Prostate gland (tissue), 2 donors: ENCODE measurements at regions not wholly inside any gene's neighbourhood (a gene's known extent, or its start where the extent isn't known, plus 50 kb on each side); places are given as distances from the start of the nearest gene placed in this dataset.
"Not testable (repeated sequence)": the region's sequence is repeated elsewhere in the genome, so short reads cannot be mapped to it uniquely, and the experiment has no call there.

Experiments
- DNase-seq: peaks from one replicate; pipeline ENCODE4 v3.0.0-alpha.2; 2019; ENCODE audit warnings: low spot score
- H3K27ac ChIP-seq, 2 donors: fragments of 200-600 bp; sonication (generic); 2 replicates each; pipeline ENCODE4 v1.5.1; 2017 to 2019
- H3K27me3 ChIP-seq: fragments of 200-600 bp; sonication (generic); replicated peaks from 2 replicates; pipeline ENCODE4 v1.5.1; 2019; ENCODE audit not compliant: insufficient read depth
- H3K36me3 ChIP-seq, 2 donors: fragments of 200-600 bp; sonication (generic); 1 replicate in 1 of 2; 2 replicates in 1 of 2; pipeline versions ENCODE4 v1.5.1 to v1.8.1; 2017 to 2019
- H3K4me1 ChIP-seq: fragments of 200-600 bp; sonication (generic); replicated peaks from 2 replicates; pipeline ENCODE4 v1.5.1; 2019
- H3K4me3 ChIP-seq, 2 donors: fragments of 200-600 bp; sonication (generic); 2 replicates each; pipeline ENCODE4 v1.5.1; 2017 to 2019
- H3K9me3 ChIP-seq: fragments of 200-600 bp; sonication (generic); 2 replicates; pipeline ENCODE4 v1.5.1; 2017
- POLR2A ChIP-seq: fragments of 450-650 bp; IDR thresholded peaks from one replicate; pipeline ENCODE4 v1.6.1; 2016; ENCODE audit warnings: antibody characterized with exemption, mild to moderate bottlenecking
- POLR2AphosphoS5 ChIP-seq: sonication (generic); formaldehyde crosslinking; IDR thresholded peaks from one replicate; pipeline ENCODE4 v1.6.1; 2017; ENCODE audit warnings: antibody characterized with exemption
- WGBS: methylation state at CpG from one replicate; pipeline ENCODE4 v1.1.5; 2018; 5-methylcytosine and 5-hydroxymethylcytosine counted together
- intact Hi-C: fragments of 100-400 bp; cut with DNase I; formaldehyde crosslinking; loops from one replicate; pipeline ENCODE4 v1.14.2; 2022
- TF ChIP-seq, protein P1 (sequence below), 4 experiments: fragments of 200-600 bp in 2 of 4; fragments of 450-650 bp in 2 of 4; sonication (generic) in 2 of 4; IDR thresholded peaks; 1 replicate in 3 of 4; 2 replicates in 1 of 4; pipeline ENCODE4 v1.5.1; 2016 to 2019; ENCODE audit warnings: antibody characterized with exemption in 4 of 4, mild to moderate bottlenecking in 2 of 4, moderate library complexity in 2 of 4

DNA sequence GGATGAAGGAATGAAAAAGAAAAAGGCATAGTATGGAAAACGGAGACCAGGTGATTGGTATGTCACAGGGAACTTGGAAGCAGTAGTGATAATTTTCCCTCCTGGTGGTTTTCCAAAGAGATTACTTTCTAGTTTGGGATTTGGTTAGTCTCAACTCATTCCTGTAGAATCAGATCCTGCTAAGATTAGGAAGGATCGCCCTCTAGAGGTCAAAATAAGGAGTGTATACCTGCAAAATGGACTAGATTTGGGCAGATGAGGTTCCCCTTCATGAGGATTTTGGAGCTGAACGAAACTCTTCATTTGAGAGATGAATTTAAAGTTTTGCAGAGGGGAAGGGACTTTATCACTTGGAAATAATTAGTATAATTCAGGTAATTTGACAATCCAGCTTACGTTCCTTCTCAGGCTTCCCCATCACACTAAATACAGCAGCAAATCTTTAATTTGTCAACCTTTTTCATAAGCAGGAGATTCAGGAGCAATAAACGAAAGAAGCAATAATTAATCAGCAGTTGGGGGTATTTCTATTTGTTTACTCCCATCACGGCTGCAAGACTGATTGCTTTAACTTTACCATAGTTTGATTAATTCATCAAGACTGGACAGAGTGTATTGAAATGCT is 65.2 kb downstream of the CCDC195 start:
- no peak for TF ChIP-seq POLR2A
- TF ChIP-seq, protein P1, sequence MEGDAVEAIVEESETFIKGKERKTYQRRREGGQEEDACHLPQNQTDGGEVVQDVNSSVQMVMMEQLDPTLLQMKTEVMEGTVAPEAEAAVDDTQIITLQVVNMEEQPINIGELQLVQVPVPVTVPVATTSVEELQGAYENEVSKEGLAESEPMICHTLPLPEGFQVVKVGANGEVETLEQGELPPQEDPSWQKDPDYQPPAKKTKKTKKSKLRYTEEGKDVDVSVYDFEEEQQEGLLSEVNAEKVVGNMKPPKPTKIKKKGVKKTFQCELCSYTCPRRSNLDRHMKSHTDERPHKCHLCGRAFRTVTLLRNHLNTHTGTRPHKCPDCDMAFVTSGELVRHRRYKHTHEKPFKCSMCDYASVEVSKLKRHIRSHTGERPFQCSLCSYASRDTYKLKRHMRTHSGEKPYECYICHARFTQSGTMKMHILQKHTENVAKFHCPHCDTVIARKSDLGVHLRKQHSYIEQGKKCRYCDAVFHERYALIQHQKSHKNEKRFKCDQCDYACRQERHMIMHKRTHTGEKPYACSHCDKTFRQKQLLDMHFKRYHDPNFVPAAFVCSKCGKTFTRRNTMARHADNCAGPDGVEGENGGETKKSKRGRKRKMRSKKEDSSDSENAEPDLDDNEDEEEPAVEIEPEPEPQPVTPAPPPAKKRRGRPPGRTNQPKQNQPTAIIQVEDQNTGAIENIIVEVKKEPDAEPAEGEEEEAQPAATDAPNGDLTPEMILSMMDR (IDR thresholded peaks at IDR 0.05): peak; percentile 55 to 74 (median 68)
- no peak for TF ChIP-seq POLR2AphosphoS5
- no peaks in the 10 kb centered on the region for H3K27me3 ChIP-seq
- H3K27ac ChIP-seq: no peak overlapping the region
- H3K4me1 ChIP-seq: no peaks in the 10 kb centered on the region
- no peaks in the 10 kb centered on the region for H3K36me3 ChIP-seq
- peak; percentile 28 for DNase-seq
- WGBS: 18% methylated on average over 6 of the region's 6 CpGs
- intact Hi-C loops: loop anchor here (2.0 to 10.0 kb wide), 3 partner anchors 206 to 679 kb away; no protein-coding TSS in a partner anchor
- H3K4me3 ChIP-seq: no peak overlapping the region
- H3K9me3 ChIP-seq: no peaks in the 10 kb centered on the region

DNA sequence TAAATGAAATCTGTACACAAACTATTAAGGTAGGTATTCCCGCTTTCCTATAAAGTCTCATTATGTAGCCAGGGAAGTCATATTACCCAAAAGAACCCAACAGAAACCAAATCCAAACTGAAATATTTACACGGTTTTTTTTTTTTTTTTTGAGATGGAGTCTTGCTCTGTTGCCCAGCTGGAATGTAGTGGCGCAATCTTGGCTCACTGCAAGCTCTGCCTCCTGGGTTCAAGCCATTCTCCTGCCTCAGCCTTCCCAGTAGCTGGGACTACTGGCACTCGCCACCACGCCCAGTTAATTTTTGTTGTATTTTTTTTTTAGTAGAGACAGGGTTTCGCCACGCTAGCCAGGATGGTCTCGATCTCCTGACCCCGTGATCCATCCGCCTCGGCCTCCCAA is 62.5 kb upstream of the CUL3 start:
- H3K9me3 ChIP-seq, H3K27me3 ChIP-seq, H3K36me3 ChIP-seq, H3K4me3 ChIP-seq, H3K27ac ChIP-seq, H3K4me1 ChIP-seq, DNase-seq, intact Hi-C loops: not testable (repeated sequence)
- 92% methylated on average over 11 of the region's 11 CpGs for WGBS

DNA sequence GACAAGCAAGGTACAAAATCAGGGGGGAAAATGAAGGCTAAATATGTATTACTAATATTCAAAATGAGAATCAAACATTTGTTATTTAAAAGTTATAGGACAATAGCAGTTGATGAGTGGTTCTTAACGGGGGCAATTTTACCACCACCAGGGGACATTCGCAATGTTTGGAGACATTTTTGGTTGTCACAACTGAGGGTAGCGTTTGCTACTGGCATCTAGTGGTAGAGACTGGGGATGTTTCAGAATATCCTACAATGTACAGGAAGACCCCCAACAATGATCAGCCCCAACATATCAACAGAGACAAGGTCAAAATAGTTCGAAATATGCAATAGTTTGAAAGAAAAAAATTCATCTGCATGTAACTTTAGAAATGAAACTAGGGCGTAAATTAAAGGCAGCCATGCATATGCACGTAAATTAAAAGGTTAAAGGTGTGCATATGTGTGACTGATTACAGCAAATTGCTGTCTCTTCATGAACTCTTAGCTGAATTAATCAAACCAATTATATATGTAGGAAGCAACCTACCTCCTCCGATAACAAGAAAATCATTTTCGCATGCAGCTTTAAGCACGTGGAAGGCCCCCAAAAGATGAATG is 61.2 kb upstream of the CUL3 start:
- no peak overlapping the region for H3K27ac ChIP-seq
- H3K4me3 ChIP-seq: no peak overlapping the region
- intact Hi-C loops: no loop called here
- TF ChIP-seq POLR2A: no peak
- TF ChIP-seq, protein P1 (IDR thresholded peaks at IDR 0.05): peak in 2 of 4 experiments; percentile 16 to 42
- WGBS: 59% methylated on average over 9 of the region's 9 CpGs
- H3K9me3 ChIP-seq: no peaks in the 10 kb centered on the region
- H3K27me3 ChIP-seq: no peaks in the 10 kb centered on the region
- no peaks in the 10 kb centered on the region for H3K36me3 ChIP-seq
- DNase-seq: no peak
- H3K4me1 ChIP-seq: no peaks in the 10 kb centered on the region

DNA sequence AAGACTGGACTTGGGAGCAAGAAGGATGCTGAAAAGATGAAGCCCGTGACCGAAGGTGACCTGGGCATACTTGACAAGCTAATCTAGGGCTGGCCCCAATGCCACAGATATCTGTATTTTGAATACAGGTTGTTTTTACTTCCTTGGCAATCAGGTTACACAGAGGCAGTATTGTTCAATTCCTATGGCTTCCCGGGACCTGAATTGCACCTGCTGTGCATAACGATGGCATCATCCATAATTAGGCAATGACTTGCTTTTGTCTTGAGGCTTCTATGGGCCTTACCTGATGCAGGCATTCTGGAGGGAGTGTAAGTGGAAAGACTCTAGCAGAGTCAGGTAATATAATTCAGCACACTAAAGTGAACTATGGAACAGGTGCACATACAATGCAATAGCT is 60.6 kb upstream of the CUL3 start:
- Histone ChIP-seq H3K36me3 (no peaks in the 10 kb centered on the region), H3K4me1 (no peaks in the 10 kb centered on the region), H3K9me3 (no peaks in the 10 kb centered on the region), H3K27me3 (no peaks in the 10 kb centered on the region), H3K4me3 (no peak overlapping the region), H3K27ac (no peak overlapping the region)
- WGBS: 68% methylated on average over 4 of the region's 4 CpGs
- no peak for DNase-seq
- intact Hi-C loops: no loop called here
- TF ChIP-seq POLR2A: no peak
- TF ChIP-seq POLR2AphosphoS5: no peak
- TF ChIP-seq, protein P1 (IDR thresholded peaks at IDR 0.05): no peak

DNA sequence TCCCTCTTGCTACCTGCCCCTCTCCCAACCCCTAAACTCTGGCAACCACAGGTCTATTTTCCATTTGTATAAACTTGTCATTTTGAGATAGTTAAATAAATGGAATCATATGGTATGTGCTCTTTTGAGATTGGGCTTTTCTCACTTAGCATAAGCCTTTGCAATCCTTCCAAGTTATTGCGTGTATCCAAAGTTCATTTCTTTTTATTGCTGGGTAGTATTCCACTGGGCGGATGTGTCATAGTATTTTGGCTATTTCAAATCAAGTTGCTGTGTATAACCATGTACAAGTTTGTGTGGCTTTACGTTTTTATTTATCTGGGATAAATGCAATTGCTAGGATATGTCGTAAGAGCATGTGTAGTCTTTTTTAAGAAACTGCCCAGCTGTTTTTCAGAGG is 55.5 kb upstream of the CUL3 start:
- Histone ChIP-seq H3K27me3 (no peaks in the 10 kb centered on the region), H3K9me3 (no peaks in the 10 kb centered on the region), H3K4me1 (no peaks in the 10 kb centered on the region), H3K27ac (no peak overlapping the region), H3K4me3 (no peak overlapping the region), H3K36me3 (no peaks in the 10 kb centered on the region)
- TF ChIP-seq POLR2A: no peak
- no peak for TF ChIP-seq POLR2AphosphoS5
- TF ChIP-seq, protein P1 (IDR thresholded peaks at IDR 0.05): no peak
- intact Hi-C loops: no loop called here
- DNase-seq: no peak
- 89% methylated on average over 4 of the region's 4 CpGs for WGBS
